SK-N-SH treated with all-trans-retinoic acid at 6 μM for 48 hours (cell line): ENCODE measurements at regions not wholly inside any gene's neighbourhood (a gene's known extent, or its start where the extent isn't known, plus 50 kb on each side); places are given as distances from the start of the nearest gene placed in this dataset.

Source experiments
- ATAC-seq: fragments of 200-7000 bp; cut with Tn5 transposase; 3 replicates; pipeline ENCODE4 v1.9.1; 2020; ENCODE audit warnings: mild to moderate bottlenecking, moderate library complexity
- BACH2 ChIP-seq: fragments of 250-450 bp; sonication (Bioruptor Pico); IDR thresholded peaks from 2 replicates; pipeline ENCODE4 v1.9.0; 2021; ENCODE audit warnings: mild to moderate bottlenecking, borderline replicate concordance
- ESRRG ChIP-seq: fragments of 250-450 bp; sonication (Bioruptor Pico); IDR thresholded peaks from 2 replicates; pipeline ENCODE4 v1.6.1; 2021; ENCODE audit warnings: mild to moderate bottlenecking
- ISL1 ChIP-seq: fragments of 250-450 bp; sonication (Bioruptor Pico); IDR thresholded peaks from 2 replicates; pipeline ENCODE4 v2.1.2; 2022; ENCODE audit warnings: mild to moderate bottlenecking, moderate library complexity
- OSR1 ChIP-seq: fragments of 250-450 bp; sonication (Bioruptor Pico); IDR thresholded peaks from 2 replicates; pipeline ENCODE4 v1.8.0; 2022; ENCODE audit warnings: moderate library complexity, mild to moderate bottlenecking, inconsistent platforms
- PPARA ChIP-seq: fragments of 250-450 bp; sonication (Bioruptor Pico); IDR thresholded peaks from 2 replicates; pipeline ENCODE4 v1.5.0; 2020; ENCODE audit warnings: mild to moderate bottlenecking, borderline replicate concordance
- RARB ChIP-seq: fragments of 250-450 bp; sonication (Bioruptor Pico); IDR thresholded peaks from 2 replicates; pipeline ENCODE4 v1.8.0; 2021; ENCODE audit warnings: mild to moderate bottlenecking, moderate library complexity
- SNAI2 ChIP-seq: fragments of 250-450 bp; sonication (Bioruptor Pico); IDR thresholded peaks from 2 replicates; pipeline ENCODE4 v1.5.0; 2020; ENCODE audit warnings: mild to moderate bottlenecking, moderate library complexity
- TOX ChIP-seq: fragments of 250-450 bp; sonication (Bioruptor Pico); IDR thresholded peaks from 2 replicates; pipeline ENCODE4 v1.8.0; 2021; ENCODE audit warnings: mild to moderate bottlenecking, moderate library complexity, borderline replicate concordance
- ZC3H10 ChIP-seq: fragments of 250-450 bp; sonication (Bioruptor Pico); IDR thresholded peaks from 2 replicates; pipeline ENCODE4 v1.5.1; 2021; ENCODE audit warnings: mild to moderate bottlenecking, moderate library complexity
- ZFP3 ChIP-seq: fragments of 250-450 bp; sonication (Bioruptor Pico); IDR thresholded peaks from 2 replicates; pipeline ENCODE4 v1.5.0; 2020; ENCODE audit warnings: mild to moderate bottlenecking, moderate library complexity
- ZFP30 ChIP-seq: fragments of 450-650 bp; formaldehyde crosslinking; IDR thresholded peaks from 2 replicates; pipeline ENCODE4 v1.5.0; 2022; ENCODE audit warnings: mild to moderate bottlenecking, moderate library complexity
- ZNF565 ChIP-seq: fragments of 450-650 bp; formaldehyde crosslinking; conservative IDR thresholded peaks from 2 replicates; pipeline ENCODE4 v1.5.0; 2020; ENCODE audit warnings: low read depth, mild to moderate bottlenecking, moderate library complexity
- ZNF70 ChIP-seq: fragments of 450-650 bp; formaldehyde crosslinking; IDR thresholded peaks from 2 replicates; pipeline ENCODE4 v1.5.0; 2020; ENCODE audit warnings: mild to moderate bottlenecking, moderate library complexity
- TF ChIP-seq, protein P1 (sequence below): fragments of 250-450 bp; sonication (Bioruptor Pico); IDR thresholded peaks from 2 replicates; pipeline ENCODE4 v1.8.0; 2020; ENCODE audit warnings: mild to moderate bottlenecking, moderate library complexity, borderline replicate concordance
- TF ChIP-seq, protein P2 (sequence below): fragments of 250-450 bp; sonication (Bioruptor Pico); IDR thresholded peaks from 2 replicates; pipeline ENCODE4 v1.5.1; 2020; ENCODE audit warnings: low read depth, mild to moderate bottlenecking, moderate library complexity
- TF ChIP-seq, protein P3 (sequence below): fragments of 250-450 bp; sonication (Bioruptor Pico); IDR thresholded peaks from 2 replicates; pipeline ENCODE4 v1.5.1; 2021; ENCODE audit warnings: mild to moderate bottlenecking, moderate library complexity
- TF ChIP-seq, protein P4 (sequence below): fragments of 250-450 bp; sonication (Bioruptor Pico); IDR thresholded peaks from 2 replicates; pipeline ENCODE4 v1.5.0; 2020; ENCODE audit warnings: mild to moderate bottlenecking, moderate library complexity
- TF ChIP-seq, protein P5 (sequence below): fragments of 250-450 bp; sonication (Bioruptor Pico); IDR thresholded peaks from 2 replicates; pipeline ENCODE4 v1.8.0; 2021; ENCODE audit warnings: low read depth, mild to moderate bottlenecking, moderate library complexity, borderline replicate concordance

DNA sequence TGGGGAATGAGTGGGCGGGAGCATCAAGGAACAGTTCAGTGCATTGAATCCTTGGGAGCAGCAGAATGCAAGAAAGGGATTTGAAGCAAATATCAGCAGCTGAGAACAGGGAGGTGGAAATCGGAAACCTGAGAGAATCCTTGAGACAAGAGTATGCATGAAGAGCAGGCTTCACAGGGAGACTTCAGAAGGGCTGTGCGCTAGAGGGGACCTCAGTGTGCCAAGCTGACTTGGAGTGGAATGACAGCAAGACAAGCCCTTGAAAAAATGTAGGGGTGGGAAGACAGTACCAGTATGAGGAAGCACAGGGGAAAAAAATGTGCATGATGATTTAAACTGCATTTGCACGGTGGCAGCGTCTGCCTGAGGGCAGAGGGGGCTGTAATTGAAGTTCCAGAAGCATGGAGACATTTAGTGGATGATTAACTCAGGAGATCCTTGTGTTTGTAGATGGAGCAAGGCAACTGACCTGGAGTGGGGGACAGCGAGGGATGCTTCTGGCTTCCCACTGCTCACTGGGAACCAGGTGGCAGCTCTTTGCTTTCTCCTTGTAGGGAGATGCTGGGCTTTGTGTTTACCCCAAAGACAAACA is 204.9 kb upstream of the PLET1 start:
- ATAC-seq = no peak
- TF ChIP-seq ZFP3 (CRISPR knock-in tag) (no peak), BACH2 (no peak), RARB (CRISPR knock-in tag) (no peak), ZC3H10 (CRISPR knock-in tag) (no peak), OSR1 (CRISPR knock-in tag) (no peak), ESRRG (CRISPR knock-in tag) (no peak), ZFP30 (CRISPR knock-in tag) (no peak), ZNF565 (CRISPR knock-in tag) (no peak), PPARA (CRISPR knock-in tag) (no peak)
- TF ChIP-seq, protein P1, sequence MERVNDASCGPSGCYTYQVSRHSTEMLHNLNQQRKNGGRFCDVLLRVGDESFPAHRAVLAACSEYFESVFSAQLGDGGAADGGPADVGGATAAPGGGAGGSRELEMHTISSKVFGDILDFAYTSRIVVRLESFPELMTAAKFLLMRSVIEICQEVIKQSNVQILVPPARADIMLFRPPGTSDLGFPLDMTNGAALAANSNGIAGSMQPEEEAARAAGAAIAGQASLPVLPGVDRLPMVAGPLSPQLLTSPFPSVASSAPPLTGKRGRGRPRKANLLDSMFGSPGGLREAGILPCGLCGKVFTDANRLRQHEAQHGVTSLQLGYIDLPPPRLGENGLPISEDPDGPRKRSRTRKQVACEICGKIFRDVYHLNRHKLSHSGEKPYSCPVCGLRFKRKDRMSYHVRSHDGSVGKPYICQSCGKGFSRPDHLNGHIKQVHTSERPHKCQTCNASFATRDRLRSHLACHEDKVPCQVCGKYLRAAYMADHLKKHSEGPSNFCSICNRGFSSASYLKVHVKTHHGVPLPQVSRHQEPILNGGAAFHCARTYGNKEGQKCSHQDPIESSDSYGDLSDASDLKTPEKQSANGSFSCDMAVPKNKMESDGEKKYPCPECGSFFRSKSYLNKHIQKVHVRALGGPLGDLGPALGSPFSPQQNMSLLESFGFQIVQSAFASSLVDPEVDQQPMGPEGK (CRISPR knock-in tag) = no peak
- TF ChIP-seq, protein P2, sequence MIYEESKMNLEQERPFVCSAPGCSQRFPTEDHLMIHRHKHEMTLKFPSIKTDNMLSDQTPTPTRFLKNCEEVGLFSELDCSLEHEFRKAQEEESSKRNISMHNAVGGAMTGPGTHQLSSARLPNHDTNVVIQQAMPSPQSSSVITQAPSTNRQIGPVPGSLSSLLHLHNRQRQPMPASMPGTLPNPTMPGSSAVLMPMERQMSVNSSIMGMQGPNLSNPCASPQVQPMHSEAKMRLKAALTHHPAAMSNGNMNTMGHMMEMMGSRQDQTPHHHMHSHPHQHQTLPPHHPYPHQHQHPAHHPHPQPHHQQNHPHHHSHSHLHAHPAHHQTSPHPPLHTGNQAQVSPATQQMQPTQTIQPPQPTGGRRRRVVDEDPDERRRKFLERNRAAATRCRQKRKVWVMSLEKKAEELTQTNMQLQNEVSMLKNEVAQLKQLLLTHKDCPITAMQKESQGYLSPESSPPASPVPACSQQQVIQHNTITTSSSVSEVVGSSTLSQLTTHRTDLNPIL = no peak
- TF ChIP-seq, protein P3, sequence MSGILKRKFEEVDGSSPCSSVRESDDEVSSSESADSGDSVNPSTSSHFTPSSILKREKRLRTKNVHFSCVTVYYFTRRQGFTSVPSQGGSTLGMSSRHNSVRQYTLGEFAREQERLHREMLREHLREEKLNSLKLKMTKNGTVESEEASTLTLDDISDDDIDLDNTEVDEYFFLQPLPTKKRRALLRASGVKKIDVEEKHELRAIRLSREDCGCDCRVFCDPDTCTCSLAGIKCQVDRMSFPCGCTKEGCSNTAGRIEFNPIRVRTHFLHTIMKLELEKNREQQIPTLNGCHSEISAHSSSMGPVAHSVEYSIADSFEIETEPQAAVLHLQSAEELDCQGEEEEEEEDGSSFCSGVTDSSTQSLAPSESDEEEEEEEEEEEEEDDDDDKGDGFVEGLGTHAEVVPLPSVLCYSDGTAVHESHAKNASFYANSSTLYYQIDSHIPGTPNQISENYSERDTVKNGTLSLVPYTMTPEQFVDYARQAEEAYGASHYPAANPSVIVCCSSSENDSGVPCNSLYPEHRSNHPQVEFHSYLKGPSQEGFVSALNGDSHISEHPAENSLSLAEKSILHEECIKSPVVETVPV (CRISPR knock-in tag) = no peak
- TF ChIP-seq, protein P4, sequence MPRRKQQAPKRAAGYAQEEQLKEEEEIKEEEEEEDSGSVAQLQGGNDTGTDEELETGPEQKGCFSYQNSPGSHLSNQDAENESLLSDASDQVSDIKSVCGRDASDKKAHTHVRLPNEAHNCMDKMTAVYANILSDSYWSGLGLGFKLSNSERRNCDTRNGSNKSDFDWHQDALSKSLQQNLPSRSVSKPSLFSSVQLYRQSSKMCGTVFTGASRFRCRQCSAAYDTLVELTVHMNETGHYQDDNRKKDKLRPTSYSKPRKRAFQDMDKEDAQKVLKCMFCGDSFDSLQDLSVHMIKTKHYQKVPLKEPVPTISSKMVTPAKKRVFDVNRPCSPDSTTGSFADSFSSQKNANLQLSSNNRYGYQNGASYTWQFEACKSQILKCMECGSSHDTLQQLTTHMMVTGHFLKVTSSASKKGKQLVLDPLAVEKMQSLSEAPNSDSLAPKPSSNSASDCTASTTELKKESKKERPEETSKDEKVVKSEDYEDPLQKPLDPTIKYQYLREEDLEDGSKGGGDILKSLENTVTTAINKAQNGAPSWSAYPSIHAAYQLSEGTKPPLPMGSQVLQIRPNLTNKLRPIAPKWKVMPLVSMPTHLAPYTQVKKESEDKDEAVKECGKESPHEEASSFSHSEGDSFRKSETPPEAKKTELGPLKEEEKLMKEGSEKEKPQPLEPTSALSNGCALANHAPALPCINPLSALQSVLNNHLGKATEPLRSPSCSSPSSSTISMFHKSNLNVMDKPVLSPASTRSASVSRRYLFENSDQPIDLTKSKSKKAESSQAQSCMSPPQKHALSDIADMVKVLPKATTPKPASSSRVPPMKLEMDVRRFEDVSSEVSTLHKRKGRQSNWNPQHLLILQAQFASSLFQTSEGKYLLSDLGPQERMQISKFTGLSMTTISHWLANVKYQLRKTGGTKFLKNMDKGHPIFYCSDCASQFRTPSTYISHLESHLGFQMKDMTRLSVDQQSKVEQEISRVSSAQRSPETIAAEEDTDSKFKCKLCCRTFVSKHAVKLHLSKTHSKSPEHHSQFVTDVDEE (CRISPR knock-in tag) = no peak

DNA sequence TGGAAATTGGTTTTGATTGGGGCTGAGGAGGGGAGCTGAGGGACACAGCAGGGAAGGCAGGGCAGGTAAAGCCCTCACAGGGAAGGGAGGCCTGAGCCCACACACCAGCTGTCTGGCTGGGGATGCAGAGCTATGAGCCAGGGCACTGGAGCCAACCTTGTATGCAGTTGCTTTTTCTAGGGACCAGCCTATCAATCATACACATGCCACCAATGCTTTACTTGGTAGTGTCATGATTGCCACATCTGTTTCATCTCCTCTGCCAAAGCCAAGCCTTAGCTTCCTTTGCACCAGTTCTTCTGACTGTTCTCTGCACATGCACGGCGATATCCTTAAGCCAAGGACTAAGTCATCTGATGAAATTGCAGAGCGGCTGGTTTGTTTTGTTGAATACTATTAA is 207.1 kb upstream of the PLET1 start:
- TF ChIP-seq, protein P3 (CRISPR knock-in tag) = no peak
- TF ChIP-seq BACH2 = no peak
- no peak for TF ChIP-seq PPARA (CRISPR knock-in tag)
- no peak for TF ChIP-seq ISL1 (CRISPR knock-in tag)
- TF ChIP-seq ZFP3 (CRISPR knock-in tag) = no peak
- no peak for TF ChIP-seq ESRRG (CRISPR knock-in tag)
- TF ChIP-seq OSR1 (CRISPR knock-in tag) = no peak
- TF ChIP-seq, protein P2 = no peak
- TF ChIP-seq, protein P4 (CRISPR knock-in tag) = no peak
- no peak for TF ChIP-seq SNAI2 (CRISPR knock-in tag)
- TF ChIP-seq RARB (CRISPR knock-in tag) = no peak
- no peak for TF ChIP-seq TOX (CRISPR knock-in tag)
- TF ChIP-seq, protein P5, sequence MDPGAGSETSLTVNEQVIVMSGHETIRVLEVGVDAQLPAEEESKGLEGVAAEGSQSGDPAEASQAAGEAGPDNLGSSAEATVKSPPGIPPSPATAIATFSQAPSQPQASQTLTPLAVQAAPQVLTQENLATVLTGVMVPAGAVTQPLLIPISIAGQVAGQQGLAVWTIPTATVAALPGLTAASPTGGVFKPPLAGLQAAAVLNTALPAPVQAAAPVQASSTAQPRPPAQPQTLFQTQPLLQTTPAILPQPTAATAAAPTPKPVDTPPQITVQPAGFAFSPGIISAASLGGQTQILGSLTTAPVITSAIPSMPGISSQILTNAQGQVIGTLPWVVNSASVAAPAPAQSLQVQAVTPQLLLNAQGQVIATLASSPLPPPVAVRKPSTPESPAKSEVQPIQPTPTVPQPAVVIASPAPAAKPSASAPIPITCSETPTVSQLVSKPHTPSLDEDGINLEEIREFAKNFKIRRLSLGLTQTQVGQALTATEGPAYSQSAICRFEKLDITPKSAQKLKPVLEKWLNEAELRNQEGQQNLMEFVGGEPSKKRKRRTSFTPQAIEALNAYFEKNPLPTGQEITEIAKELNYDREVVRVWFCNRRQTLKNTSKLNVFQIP = no peak
- TF ChIP-seq ZNF70 (CRISPR knock-in tag) = no peak
- TF ChIP-seq ZFP30 (CRISPR knock-in tag) = no peak
- TF ChIP-seq ZC3H10 (CRISPR knock-in tag) = no peak
- TF ChIP-seq ZNF565 (CRISPR knock-in tag) = no peak
- ATAC-seq = no peak
